ENCODE measurements at regions not wholly inside any gene's neighbourhood (a gene's known extent, or its start where the extent isn't known, plus 50 kb on each side); places are given as distances from the start of the nearest gene placed in this dataset.

DNA sequence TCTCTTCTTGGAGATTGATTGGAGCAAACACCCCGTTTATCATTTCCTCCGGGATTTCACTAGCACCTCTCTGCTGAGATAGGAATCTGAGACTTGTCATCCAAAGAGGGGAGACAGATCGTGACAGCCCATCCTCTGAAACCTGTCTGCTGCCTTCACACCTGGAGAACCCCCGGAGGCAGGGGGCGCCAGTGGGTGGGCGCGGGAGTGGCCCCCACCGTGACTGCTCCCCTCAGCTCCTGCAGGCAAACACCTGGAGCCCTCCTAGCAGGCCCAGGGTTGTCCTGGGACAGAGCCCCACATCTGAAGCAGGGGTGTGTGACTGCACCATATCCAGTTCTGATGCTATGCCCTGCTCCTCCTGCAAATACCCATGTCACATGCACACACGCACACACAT, 209.5 kb upstream of the POU3F1 start:
- DNase-seq (ENCODE audit: low read depth): no peak
- Histone ChIP-seq H3K36me3 (ENCODE audit: control insufficient read depth, insufficient read depth, low read length) (no peaks in the 10 kb centered on the region), H3K27me3 (ENCODE audit: control insufficient read depth, insufficient read depth, low read length) (no peaks in the 10 kb centered on the region), H3K4me3 (ENCODE audit: low read depth, low read length) (no peak overlapping the region)
- TF ChIP-seq, protein P1, sequence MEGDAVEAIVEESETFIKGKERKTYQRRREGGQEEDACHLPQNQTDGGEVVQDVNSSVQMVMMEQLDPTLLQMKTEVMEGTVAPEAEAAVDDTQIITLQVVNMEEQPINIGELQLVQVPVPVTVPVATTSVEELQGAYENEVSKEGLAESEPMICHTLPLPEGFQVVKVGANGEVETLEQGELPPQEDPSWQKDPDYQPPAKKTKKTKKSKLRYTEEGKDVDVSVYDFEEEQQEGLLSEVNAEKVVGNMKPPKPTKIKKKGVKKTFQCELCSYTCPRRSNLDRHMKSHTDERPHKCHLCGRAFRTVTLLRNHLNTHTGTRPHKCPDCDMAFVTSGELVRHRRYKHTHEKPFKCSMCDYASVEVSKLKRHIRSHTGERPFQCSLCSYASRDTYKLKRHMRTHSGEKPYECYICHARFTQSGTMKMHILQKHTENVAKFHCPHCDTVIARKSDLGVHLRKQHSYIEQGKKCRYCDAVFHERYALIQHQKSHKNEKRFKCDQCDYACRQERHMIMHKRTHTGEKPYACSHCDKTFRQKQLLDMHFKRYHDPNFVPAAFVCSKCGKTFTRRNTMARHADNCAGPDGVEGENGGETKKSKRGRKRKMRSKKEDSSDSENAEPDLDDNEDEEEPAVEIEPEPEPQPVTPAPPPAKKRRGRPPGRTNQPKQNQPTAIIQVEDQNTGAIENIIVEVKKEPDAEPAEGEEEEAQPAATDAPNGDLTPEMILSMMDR (IDR thresholded peaks at IDR 0.05; ENCODE audit: insufficient read depth, low read length, severe bottlenecking): no peak
- FAIRE-seq: no peak

DNA sequence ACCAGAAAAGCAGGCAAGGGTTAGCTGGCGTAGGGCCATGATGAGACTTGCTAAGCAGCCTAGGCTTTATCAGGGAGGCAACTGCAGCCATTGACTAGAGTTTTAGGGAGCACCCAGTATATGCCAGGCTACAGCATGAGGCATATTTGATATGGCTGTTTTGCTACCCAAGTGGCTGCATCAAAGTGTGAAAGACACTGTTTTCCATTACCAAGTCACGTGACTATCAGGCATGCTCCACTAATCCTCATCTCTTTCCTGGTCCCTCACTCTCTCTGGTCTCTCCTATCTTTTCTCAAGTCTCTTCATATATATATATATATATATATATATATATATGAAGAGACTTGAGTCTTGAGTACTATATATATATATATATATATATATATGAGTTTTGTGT, 206.7 kb upstream of the POU3F1 start:
- Histone ChIP-seq H3K27me3 (ENCODE audit: control insufficient read depth, insufficient read depth, low read length) (no peaks in the 10 kb centered on the region), H3K36me3 (ENCODE audit: control insufficient read depth, insufficient read depth, low read length) (no peaks in the 10 kb centered on the region), H3K4me3 (ENCODE audit: low read depth, low read length) (no peak overlapping the region)
- TF ChIP-seq, protein P1 (IDR thresholded peaks at IDR 0.05; ENCODE audit: insufficient read depth, low read length, severe bottlenecking): no peak
- DNase-seq (ENCODE audit: low read depth) (no peak), FAIRE-seq (no peak)

- DNase-seq (ENCODE audit: low read depth): no peak
- TF ChIP-seq, protein P1 (IDR thresholded peaks at IDR 0.05; ENCODE audit: insufficient read depth, low read length, severe bottlenecking): no peak
- H3K27me3 ChIP-seq (ENCODE audit: control insufficient read depth, insufficient read depth, low read length): no peaks in the 10 kb centered on the region
- H3K4me3 ChIP-seq (ENCODE audit: low read depth, low read length): no peak overlapping the region
- H3K36me3 ChIP-seq (ENCODE audit: control insufficient read depth, insufficient read depth, low read length): no peaks in the 10 kb centered on the region
- no peak for FAIRE-seq
Measured at GRCh38 chr1:38250356-38250755, 203.8 kb upstream of the POU3F1 start.

GRCh38 chr1:38249001-38249400, 202.4 kb upstream of the POU3F1 start:
- Histone ChIP-seq H3K27me3 (ENCODE audit: control insufficient read depth, insufficient read depth, low read length) (no peaks in the 10 kb centered on the region), H3K4me3 (ENCODE audit: low read depth, low read length) (no peak overlapping the region), H3K36me3 (ENCODE audit: control insufficient read depth, insufficient read depth, low read length) (no peaks in the 10 kb centered on the region)
- DNase-seq (ENCODE audit: low read depth) (no peak), FAIRE-seq (no peak)
- TF ChIP-seq, protein P1 (IDR thresholded peaks at IDR 0.05; ENCODE audit: insufficient read depth, low read length, severe bottlenecking): no peak

GRCh38 chr1:38246955-38247952, 200.7 kb upstream of the POU3F1 start:
- DNase-seq (ENCODE audit: low read depth) (no peak), FAIRE-seq (no peak)
- no peaks in the 10 kb centered on the region for H3K36me3 ChIP-seq (ENCODE audit: control insufficient read depth, insufficient read depth, low read length)
- no peak overlapping the region for H3K4me3 ChIP-seq (ENCODE audit: low read depth, low read length)
- no peaks in the 10 kb centered on the region for H3K27me3 ChIP-seq (ENCODE audit: control insufficient read depth, insufficient read depth, low read length)
- TF ChIP-seq, protein P1 (IDR thresholded peaks at IDR 0.05; ENCODE audit: insufficient read depth, low read length, severe bottlenecking): no peak
